IMR-90 (cell line): ENCODE measurements at regions not wholly inside any gene's neighbourhood (a gene's known extent, or its start where the extent isn't known, plus 50 kb on each side); places are given as distances from the start of the nearest gene placed in this dataset.

Experiments used
- ATAC-seq: fragments of 200-7000 bp; cut with Tn5 transposase; 2 replicates; pipeline ENCODE4 v1.9.1; 2020; ENCODE audit warnings: low read depth, mild to moderate bottlenecking, moderate library complexity
- BruUV-seq: library from RNA; stranded (reverse); fragments of 400-500 nt; replicated peaks from 2 replicates; lab custom pipeline; 2021; lab: Mats Ljungman, UMichigan
- CTCF ChIA-PET: fragments of 300-600 bp; formaldehyde crosslinking; extraction: SDS; loops from one replicate; lab custom pipeline; 2021; ENCODE audit warnings: antibody characterized with exemption; lab: Yijun Ruan, JAX
- POLR2A ChIA-PET: fragments of 300-600 bp; sonication (Branson Sonifier 250); formaldehyde crosslinking; loops from one replicate; lab custom pipeline; 2022; ENCODE audit warnings: antibody characterized with exemption; ENCODE audit not compliant: unreplicated experiment; lab: Charles Lee
- DNase-seq: peaks from one replicate; pipeline ENCODE4 v3.0.0; 2013
- H2AFZ ChIP-seq: replicated peaks from 2 replicates; pipeline ENCODE3; 2013; ENCODE audit warnings: low read length, mild to moderate bottlenecking; ENCODE audit not compliant: poor library complexity
- H2AK5ac ChIP-seq: 2 replicates; pipeline ENCODE4 v1.6.1; 2013; ENCODE audit warnings: low read depth, low read length, inconsistent platforms
- H2AK9ac ChIP-seq: replicated peaks from 2 replicates; pipeline ENCODE3; 2013; ENCODE audit warnings: mild to moderate bottlenecking, low read depth, low read length, moderate library complexity; ENCODE audit not compliant: poor library complexity
- H2BK120ac ChIP-seq: 2 replicates; pipeline ENCODE4 v1.6.1; 2013; ENCODE audit warnings: low read depth, low read length, inconsistent platforms
- H2BK15ac ChIP-seq: 3 replicates; pipeline ENCODE4 v1.6.1; 2013; ENCODE audit warnings: low read depth, low read length, inconsistent platforms
- H2BK20ac ChIP-seq: 2 replicates; pipeline ENCODE4 v1.6.1; 2013; ENCODE audit warnings: low read depth, mild to moderate bottlenecking, inconsistent platforms, low read length, moderate library complexity
- H2BK5ac ChIP-seq: 2 replicates; pipeline ENCODE4 v1.6.1; 2013; ENCODE audit warnings: mild to moderate bottlenecking, low read depth, low read length, inconsistent platforms; ENCODE audit not compliant: poor library complexity, severe bottlenecking
- H3K14ac ChIP-seq: replicated peaks from 2 replicates; pipeline ENCODE4 v1.6.1; 2013; ENCODE audit warnings: low read depth, low read length, inconsistent platforms
- H3K18ac ChIP-seq: 2 replicates; pipeline ENCODE4 v1.6.1; 2013; ENCODE audit warnings: low read depth, low read length, control low read depth
- H3K23ac ChIP-seq: 2 replicates; pipeline ENCODE4 v1.6.1; 2013; ENCODE audit warnings: low read depth, low read length, inconsistent platforms
- H3K27ac ChIP-seq: 2 replicates; pipeline ENCODE4 v1.5.1; 2013; ENCODE audit warnings: mild to moderate bottlenecking, control low read depth, low read length; ENCODE audit not compliant: insufficient read depth
- H3K27me3 ChIP-seq: 2 replicates; pipeline ENCODE4 v1.6.1; 2013; ENCODE audit warnings: low read length; ENCODE audit not compliant: control insufficient read depth, insufficient read depth
- H3K36me3 ChIP-seq: 2 replicates; pipeline ENCODE4 v1.6.1; 2013; ENCODE audit warnings: low read length, mixed read lengths; ENCODE audit not compliant: control insufficient read depth, insufficient read depth
- H3K4ac ChIP-seq: 2 replicates; pipeline ENCODE4 v1.6.1; 2013; ENCODE audit warnings: low read depth, low read length, inconsistent platforms
- H3K4me1 ChIP-seq: 2 replicates; pipeline ENCODE4 v1.6.1; 2013; ENCODE audit warnings: low read length, mixed read lengths; ENCODE audit not compliant: control insufficient read depth, insufficient read depth
- H3K4me2 ChIP-seq: 2 replicates; pipeline ENCODE4 v1.6.1; 2013; ENCODE audit warnings: low read depth, mild to moderate bottlenecking, control low read depth, low read length, moderate library complexity
- H3K4me3 ChIP-seq: 2 replicates; pipeline ENCODE4 v1.5.1; 2013; ENCODE audit warnings: low read depth, mild to moderate bottlenecking, control low read depth, low read length, moderate library complexity; ENCODE audit not compliant: insufficient read depth
- H3K56ac ChIP-seq: 2 replicates; pipeline ENCODE4 v1.6.1; 2013; ENCODE audit warnings: low read length, inconsistent platforms; ENCODE audit not compliant: insufficient read depth; ENCODE audit errors: extremely low read depth
- H3K79me1 ChIP-seq, 2 experiments: 2 replicates each; pipeline ENCODE4 v1.6.1; 2013; ENCODE audit warnings: low read length in 2 of 2, inconsistent platforms in 1 of 2, low read depth in 1 of 2
- H3K9ac ChIP-seq: 2 replicates; pipeline ENCODE4 v1.6.1; 2013; ENCODE audit warnings: low read depth, low read length, control low read depth
- H3K9me1 ChIP-seq: 2 replicates; pipeline ENCODE4 v1.6.1; 2013; ENCODE audit warnings: low read length, inconsistent platforms; ENCODE audit not compliant: insufficient read depth
- H3K9me3 ChIP-seq: 2 replicates; pipeline ENCODE4 v1.6.1; 2013; ENCODE audit warnings: low read length; ENCODE audit not compliant: control insufficient read depth, insufficient read depth
- H4K20me1 ChIP-seq: 2 replicates; pipeline ENCODE4 v1.6.1; 2013; ENCODE audit warnings: low read length, inconsistent platforms; ENCODE audit not compliant: insufficient read depth
- H4K5ac ChIP-seq: 2 replicates; pipeline ENCODE4 v1.6.1; 2013; ENCODE audit warnings: mild to moderate bottlenecking, low read depth, low read length, control low read depth
- H4K8ac ChIP-seq, 2 experiments: 2 replicates each; pipeline ENCODE4 v1.6.1; 2013; ENCODE audit warnings: low read depth in 2 of 2, low read length in 2 of 2, control low read depth in 1 of 2, inconsistent platforms in 1 of 2
- H4K91ac ChIP-seq: 2 replicates; pipeline ENCODE4 v1.6.1; 2013; ENCODE audit warnings: low read depth, low read length, inconsistent platforms; ENCODE audit not compliant: insufficient read depth
- POLR2A ChIP-seq: IDR thresholded peaks from 2 replicates; pipeline ENCODE4 v1.6.1; 2012; ENCODE audit warnings: mild to moderate bottlenecking, low read depth, low read length
- WGBS, 2 experiments: methylation state at CpG; one replicate each; pipeline versions ENCODE4 v1.1.5 to v1.1.7; 2013; ENCODE audit warnings: missing lambda C conversion rate in 2 of 2; ENCODE audit not compliant: insufficient read length in 1 of 2; ENCODE audit errors: extremely low coverage in 2 of 2; 5-methylcytosine and 5-hydroxymethylcytosine counted together
- dilution Hi-C: fragments of 300-500 bp; cut with HindIII; formaldehyde crosslinking; loops from one replicate; pipeline ENCODE4 v1.14.3; 2018; ENCODE audit warnings: low sequenced_read_pairs; ENCODE audit not compliant: unreplicated experiment
- in situ Hi-C: fragments of 300-500 bp; cut with MboI; formaldehyde crosslinking; loops from 3 replicates; pipeline ENCODE4 v1.14.3; 2019; ENCODE audit warnings: low sequenced_read_pairs, inconsistent platforms, mixed read lengths
- intact Hi-C: fragments of 100-400 bp; cut with micrococcal nuclease; formaldehyde crosslinking; loops from 2 replicates; pipeline ENCODE4 v1.10.0; 2022
- TF ChIP-seq, protein P1 (sequence below): fragments of 150-350 bp; IDR thresholded peaks from 2 replicates; pipeline ENCODE4 v1.6.1; 2016; ENCODE audit warnings: low read depth, mild to moderate bottlenecking, low read length, moderate library complexity, borderline replicate concordance

DNA sequence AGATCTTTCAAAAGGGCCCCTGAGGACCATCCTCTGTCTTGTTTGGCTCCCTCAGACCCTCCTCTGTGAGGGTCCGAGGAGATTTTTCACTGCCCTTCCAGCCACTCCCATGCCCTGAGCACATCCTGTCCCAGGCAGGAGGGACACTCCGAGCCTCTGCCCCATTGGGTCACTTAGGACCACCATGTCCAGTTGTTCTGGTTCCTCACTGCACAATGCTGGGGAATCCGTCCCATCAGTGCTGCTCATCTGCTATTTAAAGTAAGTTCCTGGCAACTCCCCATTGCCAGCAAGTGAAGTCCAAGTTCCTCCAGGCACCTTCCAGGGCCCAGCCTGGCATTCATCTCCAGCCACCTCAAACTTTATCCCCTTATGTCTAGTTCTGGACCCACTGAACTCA, 117.5 kb upstream of the GRIK3 start:
- no peak overlapping the region for H3K4ac ChIP-seq
- in situ Hi-C loops (no loop called here), dilution Hi-C loops (no loop called here), intact Hi-C loops (no loop called here)
- no peak overlapping the region for H3K18ac ChIP-seq
- H4K5ac ChIP-seq, result no peak overlapping the region
- H3K9ac ChIP-seq, result no peak overlapping the region
- no peaks in the 10 kb centered on the region for H3K9me1 ChIP-seq
- H2AK5ac ChIP-seq, result no peak overlapping the region
- no peak for TF ChIP-seq POLR2A
- TF ChIP-seq, protein P1, sequence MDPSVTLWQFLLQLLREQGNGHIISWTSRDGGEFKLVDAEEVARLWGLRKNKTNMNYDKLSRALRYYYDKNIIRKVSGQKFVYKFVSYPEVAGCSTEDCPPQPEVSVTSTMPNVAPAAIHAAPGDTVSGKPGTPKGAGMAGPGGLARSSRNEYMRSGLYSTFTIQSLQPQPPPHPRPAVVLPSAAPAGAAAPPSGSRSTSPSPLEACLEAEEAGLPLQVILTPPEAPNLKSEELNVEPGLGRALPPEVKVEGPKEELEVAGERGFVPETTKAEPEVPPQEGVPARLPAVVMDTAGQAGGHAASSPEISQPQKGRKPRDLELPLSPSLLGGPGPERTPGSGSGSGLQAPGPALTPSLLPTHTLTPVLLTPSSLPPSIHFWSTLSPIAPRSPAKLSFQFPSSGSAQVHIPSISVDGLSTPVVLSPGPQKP, result no peak
- no peak overlapping the region for H2BK15ac ChIP-seq
- no peak overlapping the region for H3K4me3 ChIP-seq
- H2BK20ac ChIP-seq, result no peak overlapping the region
- H3K14ac ChIP-seq, result no peak overlapping the region
- no peak for DNase-seq
- no peak overlapping the region for H2BK120ac ChIP-seq
- H3K4me2 ChIP-seq, result no peak overlapping the region
- no peak overlapping the region for H2AK9ac ChIP-seq
- no peaks in the 10 kb centered on the region for H3K4me1 ChIP-seq
- CTCF ChIA-PET, result no interaction called here
- H3K23ac ChIP-seq, result no peak overlapping the region
- no peaks in the 10 kb centered on the region for H3K36me3 ChIP-seq
- no peak for ATAC-seq
- H3K56ac ChIP-seq, result no peak overlapping the region
- H4K8ac ChIP-seq, result no peak overlapping the region
- no peak overlapping the region for H2AFZ ChIP-seq
- no peaks in the 10 kb centered on the region for H3K79me1 ChIP-seq
- no TSS peak for BruUV-seq
- no peak overlapping the region for H2BK5ac ChIP-seq
- H3K27ac ChIP-seq, result no peak overlapping the region
- POLR2A ChIA-PET, result no interaction called here
- no peak overlapping the region for H4K91ac ChIP-seq
- WGBS, 2 experiments, result 10% methylated on average over 3 of the region's 3 CpGs; no CpG with 5 or more reads in 1 of the 2 experiments
- H3K27me3 ChIP-seq, result no peaks in the 10 kb centered on the region
- H3K9me3 ChIP-seq, result peaks cover 3% of the 10 kb centered on the region; the same call in 1 of the 2 replicates
- H4K20me1 ChIP-seq, result no peaks in the 10 kb centered on the region
